HG03039 (cell line): ENCODE measurements at regions not wholly inside any gene's neighbourhood (a gene's known extent, or its start where the extent isn't known, plus 50 kb on each side); places are given as distances from the start of the nearest gene placed in this dataset.

Experiments used
- ATAC-seq: cut with Tn5 transposase; IDR thresholded peaks from one replicate; pipeline ENCODE4 v1.9.1; 2021; ENCODE audit warnings: mild to moderate bottlenecking, moderate library complexity; ENCODE audit not compliant: unreplicated experiment

GRCh38 chr12:115160271-115161128 lies 476.5 kb upstream of the TBX3 start:
- ATAC-seq: no peak

- ATAC-seq: no peak
Observed at GRCh38 chr12:115158816-115159215, 474.8 kb upstream of the TBX3 start.

- ATAC-seq: no peak
Observed at GRCh38 chr12:115155665-115156645, 472.0 kb upstream of the TBX3 start.

- ATAC-seq: no peak
Observed at GRCh38 chr12:115149685-115150378, 465.9 kb upstream of the TBX3 start.

- no peak for ATAC-seq
Observed at GRCh38 chr12:115149279-115149678, 465.3 kb upstream of the TBX3 start.

GRCh38 chr12:115147916-115148315 lies 463.9 kb upstream of the TBX3 start:
- ATAC-seq: no peak

GRCh38 chr12:115146453-115146852 lies 462.5 kb upstream of the TBX3 start:
- ATAC-seq: no peak

- ATAC-seq: no peak
Observed at GRCh38 chr12:115144425-115144824, 460.4 kb upstream of the TBX3 start.

GRCh38 chr12:115140981-115141655 lies 457.1 kb upstream of the TBX3 start:
- ATAC-seq: no peak

- ATAC-seq: no peak
Observed at GRCh38 chr12:115137812-115138521, 454.0 kb upstream of the TBX3 start.

- no peak for ATAC-seq
Observed at GRCh38 chr12:115135800-115136211, 451.8 kb upstream of the TBX3 start.

- no peak for ATAC-seq
Observed at GRCh38 chr12:115134298-115134697, 450.3 kb upstream of the TBX3 start.

GRCh38 chr12:115132905-115133304 lies 448.9 kb upstream of the TBX3 start:
- ATAC-seq: no peak

- no peak for ATAC-seq
Observed at GRCh38 chr12:115132145-115132544, 448.2 kb upstream of the TBX3 start.

- ATAC-seq: no peak
Observed at GRCh38 chr12:115129727-115130126, 445.8 kb upstream of the TBX3 start.

GRCh38 chr12:115121053-115121452 lies 437.1 kb upstream of the TBX3 start:
- ATAC-seq: no peak

- ATAC-seq: no peak
Observed at GRCh38 chr12:115118177-115118724, 434.3 kb upstream of the TBX3 start.

- no peak for ATAC-seq
Observed at GRCh38 chr12:115114140-115114539, 430.2 kb upstream of the TBX3 start.

GRCh38 chr12:115109863-115110262 lies 425.9 kb upstream of the TBX3 start:
- no peak for ATAC-seq
